Myocyte (in vitro differentiated cells): ENCODE measurements at regions not wholly inside any gene's neighbourhood (a gene's known extent, or its start where the extent isn't known, plus 50 kb on each side); places are given as distances from the start of the nearest gene placed in this dataset.

Experiments used
- DNase-seq: peaks from one replicate; pipeline ENCODE4 v3.0.0-alpha.2; 2012; ENCODE audit warnings: low read depth

- DNase-seq: no peak
Observed at GRCh38 chrX:20718592-20719380, 452.1 kb upstream of the RPS6KA3 start.

- DNase-seq: no peak
Observed at GRCh38 chrX:20715176-20715575, 448.5 kb upstream of the RPS6KA3 start.

- no peak for DNase-seq
Observed at GRCh38 chrX:20712811-20713210, 446.1 kb upstream of the RPS6KA3 start.

- DNase-seq: no peak
Observed at GRCh38 chrX:20711366-20711765, 444.7 kb upstream of the RPS6KA3 start.

GRCh38 chrX:20693078-20693477 lies 426.4 kb upstream of the RPS6KA3 start:
- peak; percentile 51 for DNase-seq

- DNase-seq: no peak
Observed at GRCh38 chrX:20686256-20686655, 419.5 kb upstream of the RPS6KA3 start.

GRCh38 chrX:20685652-20686051 lies 418.9 kb upstream of the RPS6KA3 start:
- no peak for DNase-seq

- DNase-seq: no peak
Observed at GRCh38 chrX:20681683-20682082, 415.0 kb upstream of the RPS6KA3 start.

- DNase-seq: no peak
Observed at GRCh38 chrX:20680998-20681397, 414.3 kb upstream of the RPS6KA3 start.

- no peak for DNase-seq
Observed at GRCh38 chrX:20672476-20672875, 405.8 kb upstream of the RPS6KA3 start.

GRCh38 chrX:20671746-20672145 lies 405.0 kb upstream of the RPS6KA3 start:
- peak; percentile 12 for DNase-seq

GRCh38 chrX:20670611-20671010 lies 403.9 kb upstream of the RPS6KA3 start:
- DNase-seq: no peak

GRCh38 chrX:20668550-20668949 lies 401.8 kb upstream of the RPS6KA3 start:
- no peak for DNase-seq

GRCh38 chrX:20666331-20666730 lies 399.6 kb upstream of the RPS6KA3 start:
- DNase-seq: no peak

- DNase-seq: peak; percentile 6
Observed at GRCh38 chrX:20665481-20665880, 398.8 kb upstream of the RPS6KA3 start.

- DNase-seq: no peak
Observed at GRCh38 chrX:20664774-20665173, 398.1 kb upstream of the RPS6KA3 start.

- no peak for DNase-seq
Observed at GRCh38 chrX:20664131-20664530, 397.4 kb upstream of the RPS6KA3 start.

- no peak for DNase-seq
Observed at GRCh38 chrX:20663336-20663735, 396.6 kb upstream of the RPS6KA3 start.

- no peak for DNase-seq
Observed at GRCh38 chrX:20656721-20657120, 390.0 kb upstream of the RPS6KA3 start.

GRCh38 chrX:20654596-20655106 lies 387.9 kb upstream of the RPS6KA3 start:
- no peak for DNase-seq

GRCh38 chrX:20653070-20653469 lies 386.4 kb upstream of the RPS6KA3 start:
- peak; percentile 40 for DNase-seq

GRCh38 chrX:20641954-20642353 lies 375.2 kb upstream of the RPS6KA3 start:
- DNase-seq: no peak

GRCh38 chrX:20639115-20639514 lies 372.4 kb upstream of the RPS6KA3 start:
- no peak for DNase-seq
